GM12878 (cell line): ENCODE measurements at regions not wholly inside any gene's neighbourhood (a gene's known extent, or its start where the extent isn't known, plus 50 kb on each side); places are given as distances from the start of the nearest gene placed in this dataset.

Experiments used
- ATAC-seq: fragments of 200-7000 bp; cut with Tn5 transposase; 3 replicates; pipeline ENCODE4 v1.9.1; 2020; ENCODE audit warnings: mild to moderate bottlenecking, moderate library complexity
- BruUV-seq: library from RNA; stranded (reverse); fragments of 400-500 nt; replicated peaks from 2 replicates; lab custom pipeline; 2021; lab: Mats Ljungman, UMichigan
- CTCF ChIA-PET: fragments of 300-600 bp; sonication (Branson Sonifier 250); formaldehyde crosslinking; extraction: SDS; loops from one replicate; lab custom pipeline; 2021; ENCODE audit warnings: inconsistent platforms; lab: Yijun Ruan, JAX
- POLR2A ChIA-PET: fragments of 350-600 bp; formaldehyde crosslinking; extraction: SDS; loops from one replicate; lab custom pipeline; 2021; ENCODE audit warnings: inconsistent platforms; lab: Charles Lee
- RAD21 ChIA-PET: fragments of 300-600 bp; sonication (Branson Sonifier 250); formaldehyde crosslinking; loops from one replicate; lab custom pipeline; 2023; ENCODE audit warnings: antibody characterized with exemption; ENCODE audit not compliant: unreplicated experiment; lab: Charles Lee
- SMC1A ChIA-PET: fragments of 300-600 bp; sonication (Branson Sonifier 250); formaldehyde crosslinking; loops from one replicate; lab custom pipeline; 2023; ENCODE audit not compliant: unreplicated experiment, uncharacterized antibody; lab: Charles Lee
- DNase-seq: peaks from one replicate; pipeline ENCODE4 v3.0.0-alpha.2; 2011; ENCODE audit warnings: low read depth, low spot score
- FAIRE-seq: peaks from 3 replicates; lab custom pipeline; 2011; peaks lifted over from hg19 to GRCh38; lab: Jason Lieb, UNC
- H2AFZ ChIP-seq: 2 replicates; pipeline ENCODE4 v1.6.0; 2011; ENCODE audit warnings: low read depth, low read length, control low read depth; ENCODE audit not compliant: control insufficient read depth
- H3K27ac ChIP-seq: 2 replicates; pipeline ENCODE4 v1.5.1; 2011; ENCODE audit warnings: control low read depth; ENCODE audit not compliant: control insufficient read depth, insufficient read depth
- H3K27me3 ChIP-seq, 2 experiments: replicated peaks in 1 of 2; 2 replicates each; pipeline versions ENCODE4 v1.6.0 to v1.6.1; 2011; ENCODE audit warnings: low read length in 1 of 2; ENCODE audit not compliant: control insufficient read depth in 2 of 2, insufficient read depth in 2 of 2
- H3K36me3 ChIP-seq, 2 experiments: 2 replicates each; pipeline ENCODE4 v1.5.1; 2011; ENCODE audit warnings: low read length in 1 of 2; ENCODE audit not compliant: control insufficient read depth in 2 of 2, insufficient read depth in 2 of 2
- H3K4me1 ChIP-seq: 2 replicates; pipeline ENCODE4 v1.6.1; 2011; ENCODE audit warnings: mild to moderate bottlenecking, low read length, moderate library complexity, mixed read lengths; ENCODE audit not compliant: control insufficient read depth, insufficient read depth
- H3K4me2 ChIP-seq: 2 replicates; pipeline ENCODE4 v1.6.0; 2011; ENCODE audit warnings: control low read depth; ENCODE audit not compliant: control insufficient read depth, insufficient read depth
- H3K4me3 ChIP-seq: fragments of 200-600 bp; sonication (generic); 2 replicates; pipeline ENCODE4 v1.5.1; 2016
- H3K79me2 ChIP-seq: 2 replicates; pipeline ENCODE4 v1.6.0; 2011; ENCODE audit warnings: low read length; ENCODE audit not compliant: control insufficient read depth, insufficient read depth
- H3K9ac ChIP-seq: 2 replicates; pipeline ENCODE4 v1.8.0; 2011; ENCODE audit warnings: low read length, control low read depth, mixed read lengths; ENCODE audit not compliant: control insufficient read depth, insufficient read depth
- H3K9me3 ChIP-seq: replicated peaks from 3 replicates; pipeline ENCODE4 v1.5.1; 2011; ENCODE audit warnings: mild to moderate bottlenecking, low read length; ENCODE audit not compliant: control insufficient read depth, insufficient read depth
- H4K20me1 ChIP-seq: 2 replicates; pipeline ENCODE4 v1.6.0; 2011; ENCODE audit not compliant: control insufficient read depth, insufficient read depth
- CHD1 ChIP-seq: IDR thresholded peaks from 2 replicates; pipeline ENCODE4 v1.6.1; 2012; ENCODE audit warnings: low read depth, low read length, improper control_type of control experiment
- DPF2 ChIP-seq: fragments of 450-650 bp; IDR thresholded peaks from 2 replicates; pipeline ENCODE4 v1.6.1; 2017; ENCODE audit warnings: mild to moderate bottlenecking
- IRF3 ChIP-seq: fragments of 450-650 bp; IDR thresholded peaks from 2 replicates; pipeline ENCODE4 v1.6.1; 2014; ENCODE audit warnings: mild to moderate bottlenecking
- NFXL1 ChIP-seq: fragments of 450-650 bp; IDR thresholded peaks from 2 replicates; pipeline ENCODE4 v1.6.1; 2017; ENCODE audit warnings: antibody characterized with exemption, mild to moderate bottlenecking, borderline replicate concordance
- NFYB ChIP-seq: IDR thresholded peaks from 2 replicates; pipeline ENCODE4 v1.6.1; 2011; ENCODE audit warnings: low read depth, mild to moderate bottlenecking, low read length, improper control_type of control experiment, moderate library complexity; ENCODE audit not compliant: insufficient read depth
- POU2F2 ChIP-seq: IDR thresholded peaks from 3 replicates; pipeline ENCODE4 v1.6.1; 2011; ENCODE audit warnings: low read depth, mild to moderate bottlenecking, low read length, borderline replicate concordance
- RB1 ChIP-seq: fragments of 450-650 bp; formaldehyde crosslinking; IDR thresholded peaks from 2 replicates; pipeline ENCODE4 v1.6.1; 2017; ENCODE audit warnings: mild to moderate bottlenecking, borderline replicate concordance
- RELA ChIP-seq: fragments of 450-650 bp; IDR thresholded peaks from 2 replicates; pipeline ENCODE4 v1.8.0; 2014; ENCODE audit warnings: borderline replicate concordance; ENCODE audit not compliant: partially characterized antibody
- SIN3A ChIP-seq: IDR thresholded peaks from 2 replicates; pipeline ENCODE4 v1.6.1; 2012; ENCODE audit warnings: low read depth, low read length, improper control_type of control experiment
- TCF12 ChIP-seq: IDR thresholded peaks from 2 replicates; pipeline ENCODE4 v1.6.1; 2011; ENCODE audit warnings: low read depth, mild to moderate bottlenecking, low read length
- ZNF384 ChIP-seq: IDR thresholded peaks from 2 replicates; pipeline ENCODE4 v1.6.1; 2012; ENCODE audit warnings: low read depth, mild to moderate bottlenecking, low read length, improper control_type of control experiment, borderline replicate concordance
- WGBS: methylation state at CpG from one replicate; pipeline ENCODE4 v1.1.6; 2016; ENCODE audit warnings: low lambda C conversion rate; ENCODE audit not compliant: insufficient replicate concordance, insufficient coverage; ENCODE audit errors: missing lambda C conversion rate; 5-methylcytosine and 5-hydroxymethylcytosine counted together
- in situ Hi-C: fragments of 300-500 bp; cut with MboI; formaldehyde crosslinking; loops from 9 replicates; pipeline ENCODE4 v1.14.3; 2018; ENCODE audit warnings: mixed read lengths
- intact Hi-C: fragments of 100-400 bp; cut with micrococcal nuclease; formaldehyde crosslinking; loops from one replicate; pipeline ENCODE4 v1.14.2; 2022; ENCODE audit not compliant: unreplicated experiment

GRCh38 chr1:68936530-68936929 is 439.6 kb upstream of the DEPDC1 start:
- in situ Hi-C loops = no loop called here
- CTCF ChIA-PET = no interaction called here
- no TSS peak for BruUV-seq
- no peak overlapping the region for H3K9ac ChIP-seq
- no peak for FAIRE-seq
- RAD21 ChIA-PET = no interaction called here
- H3K4me3 ChIP-seq = no peak overlapping the region
- no peak overlapping the region for H3K27ac ChIP-seq
- SMC1A ChIA-PET = no interaction called here
- H3K27me3 ChIP-seq = no peaks in the 10 kb centered on the region
- TF ChIP-seq IRF3 (no peak), NFXL1 (no peak), TCF12 (no peak)
- 28% methylated on average over 3 of the region's 3 CpGs for WGBS
- intact Hi-C loops = no loop called here
- H4K20me1 ChIP-seq = no peaks in the 10 kb centered on the region
- no peaks in the 10 kb centered on the region for H3K36me3 ChIP-seq
- POLR2A ChIA-PET = no interaction called here
- H3K79me2 ChIP-seq = no peaks in the 10 kb centered on the region
- no peaks in the 10 kb centered on the region for H3K9me3 ChIP-seq
- no peak for ATAC-seq
- H2AFZ ChIP-seq = no peak overlapping the region
- H3K4me1 ChIP-seq = no peaks in the 10 kb centered on the region
- no peak for DNase-seq
- no peak overlapping the region for H3K4me2 ChIP-seq

- Histone ChIP-seq H4K20me1 (no peaks in the 10 kb centered on the region), H3K4me2 (no peak overlapping the region), H3K36me3 (no peaks in the 10 kb centered on the region), H3K4me1 (no peaks in the 10 kb centered on the region), H3K79me2 (no peaks in the 10 kb centered on the region), H3K27me3 (no peaks in the 10 kb centered on the region), H3K9me3 (no peaks in the 10 kb centered on the region), H2AFZ (no peak overlapping the region), H3K27ac (no peak overlapping the region), H3K4me3 (no peak overlapping the region), H3K9ac (no peak overlapping the region)
- in situ Hi-C loops (no loop called here), intact Hi-C loops (no loop called here)
- FAIRE-seq (no peak), ATAC-seq (no peak), DNase-seq (no peak)
- SMC1A ChIA-PET = no interaction called here
- RAD21 ChIA-PET = no interaction called here
- BruUV-seq = no TSS peak
- CTCF ChIA-PET = no interaction called here
- 17% methylated on average over 5 of the region's 5 CpGs for WGBS
- TF ChIP-seq ZNF384 (no peak), POU2F2 (no peak), NFYB (no peak), DPF2 (no peak), RB1 (no peak), RELA (no peak), CHD1 (no peak), SIN3A (no peak)
- POLR2A ChIA-PET = no interaction called here
Observed at GRCh38 chr1:68938051-68938666, 441.3 kb upstream of the DEPDC1 start.
